GM10266 (cell line): ENCODE measurements at regions not wholly inside any gene's neighbourhood (a gene's known extent, or its start where the extent isn't known, plus 50 kb on each side); places are given as distances from the start of the nearest gene placed in this dataset.

ENCODE experiments used
- DNase-seq: peaks from one replicate; pipeline ENCODE4 v3.0.0; 2012; ENCODE audit errors: extremely low spot score
- TF ChIP-seq, protein P1 (sequence below): IDR thresholded peaks from 2 replicates; pipeline ENCODE4 v1.5.1; 2012; ENCODE audit warnings: mild to moderate bottlenecking, low read depth; ENCODE audit not compliant: control insufficient read depth, insufficient read depth; ENCODE audit errors: missing control alignments

DNA sequence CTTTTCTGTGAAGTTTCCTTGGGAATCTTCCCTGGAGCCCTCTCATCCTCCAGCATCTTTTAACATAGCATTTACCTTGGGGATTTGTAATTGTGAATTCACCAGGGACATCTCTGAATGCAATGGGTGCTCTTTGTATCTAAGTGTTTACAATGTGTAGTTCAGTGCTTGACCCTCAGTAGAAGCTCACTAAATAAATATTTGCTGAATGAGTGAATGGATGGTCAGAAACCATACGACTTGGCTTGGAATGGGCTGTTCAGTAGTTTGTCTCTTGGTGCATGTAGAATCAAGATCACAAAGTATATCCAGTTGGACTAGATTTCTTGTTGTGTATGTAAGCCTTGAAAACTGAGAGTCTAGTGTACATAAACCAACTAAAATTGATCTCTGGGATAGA lies 81.8 kb upstream of the MEF2C start:
- TF ChIP-seq, protein P1, sequence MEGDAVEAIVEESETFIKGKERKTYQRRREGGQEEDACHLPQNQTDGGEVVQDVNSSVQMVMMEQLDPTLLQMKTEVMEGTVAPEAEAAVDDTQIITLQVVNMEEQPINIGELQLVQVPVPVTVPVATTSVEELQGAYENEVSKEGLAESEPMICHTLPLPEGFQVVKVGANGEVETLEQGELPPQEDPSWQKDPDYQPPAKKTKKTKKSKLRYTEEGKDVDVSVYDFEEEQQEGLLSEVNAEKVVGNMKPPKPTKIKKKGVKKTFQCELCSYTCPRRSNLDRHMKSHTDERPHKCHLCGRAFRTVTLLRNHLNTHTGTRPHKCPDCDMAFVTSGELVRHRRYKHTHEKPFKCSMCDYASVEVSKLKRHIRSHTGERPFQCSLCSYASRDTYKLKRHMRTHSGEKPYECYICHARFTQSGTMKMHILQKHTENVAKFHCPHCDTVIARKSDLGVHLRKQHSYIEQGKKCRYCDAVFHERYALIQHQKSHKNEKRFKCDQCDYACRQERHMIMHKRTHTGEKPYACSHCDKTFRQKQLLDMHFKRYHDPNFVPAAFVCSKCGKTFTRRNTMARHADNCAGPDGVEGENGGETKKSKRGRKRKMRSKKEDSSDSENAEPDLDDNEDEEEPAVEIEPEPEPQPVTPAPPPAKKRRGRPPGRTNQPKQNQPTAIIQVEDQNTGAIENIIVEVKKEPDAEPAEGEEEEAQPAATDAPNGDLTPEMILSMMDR, result no peak
- DNase-seq, result no peak

GRCh38 chr5:88957013-88957412 lies 74.0 kb upstream of the MEF2C start:
- no peak for DNase-seq
- TF ChIP-seq, protein P1, result no peak

DNA sequence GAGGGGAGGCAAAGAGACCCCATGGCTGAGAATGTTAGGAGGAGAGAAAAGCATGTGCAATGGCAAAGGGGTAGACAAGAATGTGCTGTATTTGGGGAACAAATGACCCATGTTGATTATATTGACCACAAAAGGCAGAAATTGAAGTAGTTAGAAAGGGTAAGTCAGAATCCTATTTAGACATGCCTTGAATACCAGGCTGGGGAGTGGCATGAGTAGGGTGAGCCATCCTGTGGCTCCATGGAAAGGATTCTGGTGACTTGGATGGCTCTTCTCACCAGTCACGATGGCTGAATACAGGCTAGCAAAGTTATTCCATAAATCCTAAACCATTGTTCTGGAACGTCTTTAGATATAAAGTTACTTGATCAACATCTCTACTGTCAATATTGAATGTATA lies 73.4 kb upstream of the MEF2C start:
- TF ChIP-seq, protein P1, result no peak
- DNase-seq, result no peak

DNA sequence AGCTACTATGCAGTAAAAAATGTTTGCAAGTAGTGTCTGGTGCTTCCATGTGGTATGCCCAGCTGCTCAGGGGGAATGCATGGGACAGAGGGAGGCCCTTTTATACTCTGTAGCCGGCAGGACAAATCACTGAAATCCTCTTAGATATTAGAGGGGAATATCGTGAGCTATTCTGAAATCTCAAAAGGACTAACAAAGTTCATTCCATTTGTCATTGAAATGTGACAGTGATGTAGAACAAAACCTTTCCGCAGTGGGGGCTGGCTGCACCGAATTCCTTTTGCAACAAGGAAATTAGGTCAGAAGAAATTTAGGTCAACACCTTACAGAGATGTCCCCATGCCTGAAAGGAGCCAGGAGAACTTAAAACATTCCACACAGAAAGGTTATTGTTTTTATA lies 72.4 kb upstream of the MEF2C start:
- TF ChIP-seq, protein P1, result no peak
- DNase-seq, result no peak

DNA sequence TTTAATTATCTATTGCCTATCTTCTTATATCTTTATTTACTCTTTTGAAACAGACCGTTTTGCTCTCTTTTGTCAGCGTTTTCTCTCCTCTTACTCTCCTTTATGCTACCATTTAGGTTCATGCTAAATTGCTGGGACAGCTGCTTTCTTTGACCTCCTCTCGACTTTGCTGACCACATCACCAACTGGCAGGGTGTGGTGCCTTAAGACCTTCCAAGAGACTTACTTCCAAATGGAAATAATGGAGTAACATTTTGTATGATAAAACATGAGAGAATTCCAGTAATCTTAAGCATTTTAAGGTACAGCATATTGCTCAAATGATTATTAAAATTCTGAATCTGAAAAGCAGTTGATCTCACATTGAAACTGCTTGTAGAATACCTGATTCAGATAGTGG lies 71.5 kb upstream of the MEF2C start:
- TF ChIP-seq, protein P1, result no peak
- no peak for DNase-seq

GRCh38 chr5:88952996-88953643 lies 70.1 kb upstream of the MEF2C start:
- TF ChIP-seq, protein P1, result no peak
- DNase-seq, result no peak

GRCh38 chr5:88952344-88952743 lies 69.4 kb upstream of the MEF2C start:
- TF ChIP-seq, protein P1, result no peak
- DNase-seq, result no peak
